T-helper 17 cell (primary cell): ENCODE measurements at regions not wholly inside any gene's neighbourhood (a gene's known extent, or its start where the extent isn't known, plus 50 kb on each side); places are given as distances from the start of the nearest gene placed in this dataset.

Experiments used
- ATAC-seq: fragments of 150-1000 bp; cut with Tn5 transposase; 2 replicates; pipeline ENCODE4 v1.10.0; 2021; ENCODE audit warnings: mild to moderate bottlenecking, moderate library complexity
- DNase-seq, 3 donors: peaks; one replicate each; pipeline versions ENCODE4 v3.0.0 to v3.0.0-alpha.2; 2020 to 2021
- H3K9me3 ChIP-seq: one replicate; pipeline ENCODE4 v1.7.0; 2013; ENCODE audit warnings: low read length, mild to moderate bottlenecking; ENCODE audit not compliant: control insufficient read depth, poor library complexity, severe bottlenecking
- H3K27ac Mint-ChIP-seq: one replicate; pipeline ENCODE4 v1.8.0; 2022; ENCODE audit warnings: mild to moderate bottlenecking, moderate library complexity, mixed read lengths
- H3K27me3 Mint-ChIP-seq: one replicate; pipeline ENCODE4 v1.8.0; 2022; ENCODE audit warnings: mixed read lengths
- H3K36me3 Mint-ChIP-seq: one replicate; pipeline ENCODE4 v1.8.0; 2022; ENCODE audit warnings: low read depth, mixed read lengths
- H3K4me1 Mint-ChIP-seq: one replicate; pipeline ENCODE4 v1.8.0; 2022; ENCODE audit warnings: mild to moderate bottlenecking, mixed read lengths
- H3K4me3 Mint-ChIP-seq: one replicate; pipeline ENCODE4 v1.8.0; 2022; ENCODE audit warnings: mild to moderate bottlenecking, moderate library complexity, mixed read lengths

- Mint-ChIP-seq H3K4me1 (no peaks in the 10 kb centered on the region), H3K36me3 (no peaks in the 10 kb centered on the region), H3K27me3 (no peaks in the 10 kb centered on the region), H3K4me3 (no peak overlapping the region), H3K27ac (no peak overlapping the region)
- ATAC-seq, result no peak
- H3K9me3 ChIP-seq, result no peaks in the 10 kb centered on the region
- no peak for DNase-seq
Observed at GRCh38 chr11:96885405-96885804, 495.6 kb downstream of the JRKL start.

- Mint-ChIP-seq H3K36me3 (no peaks in the 10 kb centered on the region), H3K27me3 (no peaks in the 10 kb centered on the region), H3K4me3 (no peak overlapping the region), H3K27ac (no peak overlapping the region), H3K4me1 (no peaks in the 10 kb centered on the region)
- ATAC-seq, result no peak
- H3K9me3 ChIP-seq, result no peaks in the 10 kb centered on the region
- DNase-seq, result no peak
Observed at GRCh38 chr11:96885912-96886311, 496.1 kb downstream of the JRKL start.

GRCh38 chr11:96893988-96894387, 504.2 kb downstream of the JRKL start:
- Mint-ChIP-seq H3K27me3 (no peaks in the 10 kb centered on the region), H3K4me1 (no peaks in the 10 kb centered on the region), H3K27ac (no peak overlapping the region), H3K4me3 (no peak overlapping the region), H3K36me3 (no peaks in the 10 kb centered on the region)
- no peaks in the 10 kb centered on the region for H3K9me3 ChIP-seq
- no peak for ATAC-seq
- DNase-seq, result no peak

GRCh38 chr11:96894587-96894986, 504.8 kb downstream of the JRKL start:
- Mint-ChIP-seq H3K27me3 (no peaks in the 10 kb centered on the region), H3K4me3 (no peak overlapping the region), H3K27ac (no peak overlapping the region), H3K4me1 (no peaks in the 10 kb centered on the region), H3K36me3 (no peaks in the 10 kb centered on the region)
- no peak for ATAC-seq
- no peak for DNase-seq
- no peaks in the 10 kb centered on the region for H3K9me3 ChIP-seq

- ATAC-seq, result no peak
- no peaks in the 10 kb centered on the region for H3K9me3 ChIP-seq
- H3K36me3 Mint-ChIP-seq, result no peaks in the 10 kb centered on the region
- no peak overlapping the region for H3K4me3 Mint-ChIP-seq
- H3K27ac Mint-ChIP-seq, result no peak overlapping the region
- H3K27me3 Mint-ChIP-seq, result no peaks in the 10 kb centered on the region
- DNase-seq, result no peak
- no peaks in the 10 kb centered on the region for H3K4me1 Mint-ChIP-seq
Observed at GRCh38 chr11:96899971-96900370, 510.2 kb downstream of the JRKL start.

- H3K4me3 Mint-ChIP-seq, result no peak overlapping the region
- H3K9me3 ChIP-seq, result no peaks in the 10 kb centered on the region
- H3K27ac Mint-ChIP-seq, result no peak overlapping the region
- H3K27me3 Mint-ChIP-seq, result no peaks in the 10 kb centered on the region
- DNase-seq (no peak), ATAC-seq (no peak)
- H3K36me3 Mint-ChIP-seq, result no peaks in the 10 kb centered on the region
- no peaks in the 10 kb centered on the region for H3K4me1 Mint-ChIP-seq
Observed at GRCh38 chr11:96905143-96905542, 515.3 kb downstream of the JRKL start.

- Mint-ChIP-seq H3K27me3 (no peaks in the 10 kb centered on the region), H3K27ac (no peak overlapping the region), H3K4me1 (no peaks in the 10 kb centered on the region), H3K36me3 (no peaks in the 10 kb centered on the region), H3K4me3 (no peak overlapping the region)
- H3K9me3 ChIP-seq, result no peaks in the 10 kb centered on the region
- ATAC-seq (no peak), DNase-seq (no peak)
Observed at GRCh38 chr11:96905663-96906062, 515.9 kb downstream of the JRKL start.

- Mint-ChIP-seq H3K4me1 (no peaks in the 10 kb centered on the region), H3K27ac (no peak overlapping the region), H3K36me3 (no peaks in the 10 kb centered on the region), H3K27me3 (no peaks in the 10 kb centered on the region), H3K4me3 (no peak overlapping the region)
- no peak for ATAC-seq
- DNase-seq, result no peak
- H3K9me3 ChIP-seq, result no peaks in the 10 kb centered on the region
Observed at GRCh38 chr11:96906476-96906875, 516.7 kb downstream of the JRKL start.

- Mint-ChIP-seq H3K27ac (no peak overlapping the region), H3K36me3 (no peaks in the 10 kb centered on the region), H3K27me3 (no peaks in the 10 kb centered on the region), H3K4me3 (no peak overlapping the region), H3K4me1 (no peaks in the 10 kb centered on the region)
- H3K9me3 ChIP-seq, result no peaks in the 10 kb centered on the region
- ATAC-seq, result no peak
- no peak for DNase-seq
Observed at GRCh38 chr11:96925862-96926261, 536.0 kb downstream of the JRKL start.

GRCh38 chr11:96940227-96940626, 550.4 kb downstream of the JRKL start:
- H3K27me3 Mint-ChIP-seq, result no peaks in the 10 kb centered on the region
- ATAC-seq (no peak), DNase-seq (no peak)
- no peaks in the 10 kb centered on the region for H3K36me3 Mint-ChIP-seq
- no peak overlapping the region for H3K4me3 Mint-ChIP-seq
- H3K4me1 Mint-ChIP-seq, result no peaks in the 10 kb centered on the region
- no peaks in the 10 kb centered on the region for H3K9me3 ChIP-seq
- no peak overlapping the region for H3K27ac Mint-ChIP-seq

- DNase-seq (no peak), ATAC-seq (no peak)
- H3K9me3 ChIP-seq, result no peaks in the 10 kb centered on the region
- Mint-ChIP-seq H3K27ac (no peak overlapping the region), H3K4me3 (no peak overlapping the region), H3K27me3 (no peaks in the 10 kb centered on the region), H3K36me3 (no peaks in the 10 kb centered on the region), H3K4me1 (no peaks in the 10 kb centered on the region)
Observed at GRCh38 chr11:96942855-96943254, 553.0 kb downstream of the JRKL start.

- ATAC-seq (no peak), DNase-seq (no peak)
- no peaks in the 10 kb centered on the region for H3K9me3 ChIP-seq
- Mint-ChIP-seq H3K4me1 (no peaks in the 10 kb centered on the region), H3K27me3 (no peaks in the 10 kb centered on the region), H3K27ac (no peak overlapping the region), H3K4me3 (no peak overlapping the region), H3K36me3 (no peaks in the 10 kb centered on the region)
Observed at GRCh38 chr11:96943970-96944369, 554.2 kb downstream of the JRKL start.

GRCh38 chr11:96948066-96948465, 558.3 kb downstream of the JRKL start:
- no peak for DNase-seq
- no peak overlapping the region for H3K27ac Mint-ChIP-seq
- ATAC-seq, result no peak
- no peaks in the 10 kb centered on the region for H3K36me3 Mint-ChIP-seq
- no peaks in the 10 kb centered on the region for H3K4me1 Mint-ChIP-seq
- no peaks in the 10 kb centered on the region for H3K27me3 Mint-ChIP-seq
- no peaks in the 10 kb centered on the region for H3K9me3 ChIP-seq
- H3K4me3 Mint-ChIP-seq, result no peak overlapping the region

GRCh38 chr11:96949464-96949863, 559.7 kb downstream of the JRKL start:
- ATAC-seq (no peak), DNase-seq (no peak)
- Mint-ChIP-seq H3K27me3 (no peaks in the 10 kb centered on the region), H3K4me3 (no peak overlapping the region), H3K36me3 (no peaks in the 10 kb centered on the region), H3K27ac (no peak overlapping the region), H3K4me1 (no peaks in the 10 kb centered on the region)
- H3K9me3 ChIP-seq, result no peaks in the 10 kb centered on the region
